AG10803 (cell line): ENCODE measurements at regions not wholly inside any gene's neighbourhood (a gene's known extent, or its start where the extent isn't known, plus 50 kb on each side); places are given as distances from the start of the nearest gene placed in this dataset.

Experiments
- DNase-seq: peaks from one replicate; pipeline ENCODE4 v3.0.0; 2010; ENCODE audit warnings: low read depth
- H3K4me3 ChIP-seq: 2 replicates; pipeline ENCODE4 v1.5.1; 2011; ENCODE audit warnings: mild to moderate bottlenecking, low read length, control low read depth
- CTCF ChIP-seq: conservative IDR thresholded peaks from 2 replicates; pipeline ENCODE4 v1.5.1; 2011; ENCODE audit warnings: mild to moderate bottlenecking, low read length, control low read depth, inconsistent platforms

GRCh38 chr19:31185261-31185660, 164.0 kb downstream of the TSHZ3 start:
- TF ChIP-seq CTCF: no peak
- no peak overlapping the region for H3K4me3 ChIP-seq
- no peak for DNase-seq

- no peak overlapping the region for H3K4me3 ChIP-seq
- DNase-seq: no peak
- TF ChIP-seq CTCF: no peak
Observed at GRCh38 chr19:31181535-31181934, 167.7 kb downstream of the TSHZ3 start.

GRCh38 chr19:31180907-31181306, 168.3 kb downstream of the TSHZ3 start:
- TF ChIP-seq CTCF: no peak
- no peak for DNase-seq
- no peak overlapping the region for H3K4me3 ChIP-seq

- DNase-seq: no peak
- TF ChIP-seq CTCF: no peak
- H3K4me3 ChIP-seq: no peak overlapping the region
Observed at GRCh38 chr19:31179471-31179852, 169.8 kb downstream of the TSHZ3 start.

- no peak overlapping the region for H3K4me3 ChIP-seq
- TF ChIP-seq CTCF: no peak
- DNase-seq: no peak
Observed at GRCh38 chr19:31178833-31179470, 170.3 kb downstream of the TSHZ3 start.

- no peak overlapping the region for H3K4me3 ChIP-seq
- DNase-seq: no peak
- TF ChIP-seq CTCF: no peak
Observed at GRCh38 chr19:31177246-31177645, 172.0 kb downstream of the TSHZ3 start.

GRCh38 chr19:31175564-31176348, 173.5 kb downstream of the TSHZ3 start:
- no peak for DNase-seq
- TF ChIP-seq CTCF: no peak

More at GRCh38 chr19:31175564-31176348, 173.5 kb downstream of the TSHZ3 start:
- H3K4me3 ChIP-seq: no peak overlapping the region
